NCI-H2081 (cell line): ENCODE measurements at regions not wholly inside any gene's neighbourhood (a gene's known extent, or its start where the extent isn't known, plus 50 kb on each side); places are given as distances from the start of the nearest gene placed in this dataset.
A peak's percentile ranks its signal among the peaks of the same experiment; 100 is the strongest.

Experiments
- DNase-seq, 2 experiments: peaks; one replicate each; lab custom pipeline; 2025; lab: John Stamatoyannopoulos, UW

GRCh38 chr12:90079529-90080210 lies 371.0 kb upstream of the ATP2B1 start:
- DNase-seq, result no peak

- no peak for DNase-seq
Measured at GRCh38 chr12:90078344-90078743, 369.7 kb upstream of the ATP2B1 start.

- no peak for DNase-seq
Measured at GRCh38 chr12:90077756-90078155, 369.1 kb upstream of the ATP2B1 start.

GRCh38 chr12:90076851-90077319 lies 368.2 kb upstream of the ATP2B1 start:
- no peak for DNase-seq

GRCh38 chr12:90075685-90076084 lies 367.0 kb upstream of the ATP2B1 start:
- DNase-seq, result no peak

GRCh38 chr12:90074086-90074485 lies 365.4 kb upstream of the ATP2B1 start:
- DNase-seq, result no peak

- DNase-seq, result no peak
Measured at GRCh38 chr12:90071996-90072395, 363.4 kb upstream of the ATP2B1 start.

- DNase-seq, result no peak
Measured at GRCh38 chr12:90069711-90070110, 361.1 kb upstream of the ATP2B1 start.

GRCh38 chr12:90067791-90068190 lies 359.2 kb upstream of the ATP2B1 start:
- DNase-seq, result no peak

GRCh38 chr12:90064852-90065801 lies 356.5 kb upstream of the ATP2B1 start:
- DNase-seq, result peak; percentile 57 to 75

GRCh38 chr12:90062799-90063198 lies 354.2 kb upstream of the ATP2B1 start:
- DNase-seq, result no peak

- no peak for DNase-seq
Measured at GRCh38 chr12:90061809-90062208, 353.2 kb upstream of the ATP2B1 start.

- DNase-seq, result no peak
Measured at GRCh38 chr12:90060031-90060430, 351.4 kb upstream of the ATP2B1 start.

- DNase-seq, result no peak
Measured at GRCh38 chr12:90058704-90059103, 350.1 kb upstream of the ATP2B1 start.

- DNase-seq, result no peak
Measured at GRCh38 chr12:90055071-90055470, 346.4 kb upstream of the ATP2B1 start.

GRCh38 chr12:90048918-90049317 lies 340.3 kb upstream of the ATP2B1 start:
- DNase-seq, result no peak

- no peak for DNase-seq
Measured at GRCh38 chr12:90045559-90045958, 336.9 kb upstream of the ATP2B1 start.

- no peak for DNase-seq
Measured at GRCh38 chr12:90044069-90044468, 335.4 kb upstream of the ATP2B1 start.

GRCh38 chr12:90042920-90043641 lies 334.4 kb upstream of the ATP2B1 start:
- DNase-seq, result no peak

- DNase-seq, result no peak
Measured at GRCh38 chr12:90038289-90038688, 329.7 kb upstream of the ATP2B1 start.

- no peak for DNase-seq
Measured at GRCh38 chr12:90037740-90038139, 329.1 kb upstream of the ATP2B1 start.

- DNase-seq, result no peak
Measured at GRCh38 chr12:90036637-90037036, 328.0 kb upstream of the ATP2B1 start.
